HG03139 (cell line): ENCODE measurements at regions not wholly inside any gene's neighbourhood (a gene's known extent, or its start where the extent isn't known, plus 50 kb on each side); places are given as distances from the start of the nearest gene placed in this dataset.
"Not testable (repeated sequence)": the region's sequence is repeated elsewhere in the genome, so short reads cannot be mapped to it uniquely, and the experiment has no call there.

Experiments used
- ATAC-seq: cut with Tn5 transposase; IDR thresholded peaks from one replicate; pipeline ENCODE4 v1.9.1; 2021; ENCODE audit not compliant: unreplicated experiment

DNA sequence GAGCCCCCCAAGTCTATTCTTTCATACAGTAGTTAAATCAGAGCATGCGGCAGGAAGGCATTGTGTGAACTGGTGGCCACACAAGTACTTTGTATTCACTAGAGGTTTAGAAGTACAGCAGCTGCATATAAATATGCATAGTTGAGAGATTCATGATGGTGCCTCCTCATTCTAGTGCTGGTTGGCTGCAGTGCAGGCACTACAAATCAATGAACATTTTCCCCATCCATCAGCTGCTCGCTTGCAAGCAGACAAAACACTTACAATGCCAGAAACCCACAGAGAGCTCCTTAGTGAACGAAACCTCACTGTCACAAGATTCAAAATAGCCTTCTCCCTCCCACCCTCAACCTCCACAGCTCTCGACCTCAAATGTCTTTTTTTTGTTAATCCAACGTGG lies 726.2 kb downstream of the USP25 start:
- no peak for ATAC-seq

DNA sequence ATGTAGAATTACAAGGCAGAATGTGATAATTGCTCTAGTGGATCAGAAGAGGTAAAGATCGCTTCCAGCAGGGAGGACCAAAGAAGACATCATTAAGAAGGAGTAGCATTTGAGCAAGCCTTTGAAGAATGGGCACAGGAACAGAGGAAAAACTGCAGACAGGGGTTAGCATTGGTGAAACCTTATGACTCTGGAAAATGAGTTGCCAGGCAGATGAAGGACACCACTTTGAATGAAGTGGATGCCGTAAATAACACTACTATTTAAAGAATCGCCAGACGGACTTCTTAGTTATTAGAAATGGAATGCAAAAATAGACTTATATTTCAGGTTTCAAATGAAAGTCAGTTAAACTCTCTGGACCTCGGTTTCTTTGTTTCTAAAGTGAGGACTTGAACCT lies 727.7 kb downstream of the USP25 start:
- ATAC-seq: no peak

DNA sequence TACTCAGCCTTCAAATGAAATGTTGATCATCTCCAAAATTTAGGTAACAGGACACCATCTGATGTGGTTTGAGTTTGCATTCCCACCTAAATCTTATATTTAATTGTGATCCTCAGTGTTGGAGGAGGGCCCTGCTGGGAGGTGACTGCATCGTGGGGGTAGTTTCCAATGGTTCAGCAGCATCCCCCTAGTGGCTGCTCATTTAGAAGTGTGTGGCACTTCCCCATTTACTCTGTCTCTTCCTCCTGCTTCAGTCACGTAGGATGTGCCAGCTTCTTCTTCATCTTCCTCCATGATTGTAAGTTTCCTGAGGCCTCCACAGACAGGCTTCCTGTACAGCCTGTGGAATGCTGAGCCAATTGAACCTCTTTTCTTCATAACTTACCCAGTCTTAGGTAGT lies 731.2 kb downstream of the USP25 start:
- no peak for ATAC-seq

DNA sequence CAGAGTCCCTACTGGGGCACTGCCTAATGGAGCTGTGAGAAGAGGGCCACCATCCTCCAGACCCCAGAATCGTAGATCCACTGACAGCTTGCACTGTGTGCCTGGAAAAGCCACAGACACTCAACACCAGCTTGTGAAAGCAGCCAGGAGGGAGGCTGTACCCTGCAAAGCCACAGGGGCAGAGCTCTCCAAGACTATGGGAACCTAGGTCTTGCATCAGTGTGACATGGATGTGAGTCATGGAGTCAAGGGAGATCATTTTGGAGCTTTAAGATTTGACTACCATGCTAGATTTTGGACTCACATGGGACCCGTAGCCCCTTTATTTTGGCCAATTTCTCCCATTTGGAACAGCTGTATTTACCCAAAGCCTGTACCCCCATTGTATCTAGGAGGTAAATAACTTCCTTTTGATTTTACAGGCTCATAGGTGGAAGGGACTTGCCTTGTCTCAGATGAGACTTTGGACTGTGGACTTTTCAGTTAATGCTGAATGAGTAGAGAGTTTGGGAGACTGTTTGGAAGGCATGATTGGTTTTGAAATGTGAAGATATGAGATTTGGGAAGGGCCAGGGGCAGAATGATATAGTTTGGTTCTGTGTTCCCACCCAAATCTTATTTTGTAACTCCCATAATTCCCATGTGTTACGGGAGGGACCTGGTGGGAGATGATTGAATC lies 734.6 kb downstream of the USP25 start:
- not testable (repeated sequence) for ATAC-seq

DNA sequence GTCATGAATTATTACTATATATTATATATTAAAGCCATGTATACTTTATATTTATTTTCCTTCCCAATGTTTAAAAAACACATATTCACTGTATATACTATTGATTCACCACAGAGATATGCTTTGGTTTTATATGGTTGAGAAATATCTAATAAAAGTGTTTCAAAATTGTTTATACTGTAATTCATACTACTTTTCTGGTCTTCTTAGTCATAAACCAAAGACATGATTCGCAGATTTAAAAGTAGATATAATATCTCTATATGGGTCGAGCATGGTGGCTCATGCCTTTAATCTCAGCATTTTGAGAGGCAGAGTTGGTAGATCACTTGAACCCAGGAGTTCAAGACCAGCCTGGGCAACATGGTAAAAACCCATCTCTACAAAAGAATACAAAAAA lies 738.4 kb downstream of the USP25 start:
- no peak for ATAC-seq

DNA sequence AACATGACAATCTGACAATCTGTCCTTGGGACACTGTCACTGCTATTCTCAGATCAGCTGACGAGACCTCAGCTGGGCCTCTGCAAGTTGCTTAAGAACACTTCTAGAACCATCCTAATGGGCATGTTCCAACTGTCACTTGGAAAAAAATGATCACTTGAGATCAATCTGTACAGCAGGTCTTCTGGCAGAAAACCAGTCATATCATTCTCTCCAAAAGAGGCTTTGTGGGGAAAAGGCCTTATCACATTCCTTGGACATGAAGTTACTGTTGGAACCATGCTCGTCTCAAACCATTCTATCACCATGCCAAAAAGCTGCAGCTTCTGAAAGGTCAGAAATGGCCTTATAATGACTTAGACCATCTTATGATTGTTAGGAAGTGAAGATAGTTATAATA lies 744.2 kb downstream of the USP25 start:
- ATAC-seq: no peak

DNA sequence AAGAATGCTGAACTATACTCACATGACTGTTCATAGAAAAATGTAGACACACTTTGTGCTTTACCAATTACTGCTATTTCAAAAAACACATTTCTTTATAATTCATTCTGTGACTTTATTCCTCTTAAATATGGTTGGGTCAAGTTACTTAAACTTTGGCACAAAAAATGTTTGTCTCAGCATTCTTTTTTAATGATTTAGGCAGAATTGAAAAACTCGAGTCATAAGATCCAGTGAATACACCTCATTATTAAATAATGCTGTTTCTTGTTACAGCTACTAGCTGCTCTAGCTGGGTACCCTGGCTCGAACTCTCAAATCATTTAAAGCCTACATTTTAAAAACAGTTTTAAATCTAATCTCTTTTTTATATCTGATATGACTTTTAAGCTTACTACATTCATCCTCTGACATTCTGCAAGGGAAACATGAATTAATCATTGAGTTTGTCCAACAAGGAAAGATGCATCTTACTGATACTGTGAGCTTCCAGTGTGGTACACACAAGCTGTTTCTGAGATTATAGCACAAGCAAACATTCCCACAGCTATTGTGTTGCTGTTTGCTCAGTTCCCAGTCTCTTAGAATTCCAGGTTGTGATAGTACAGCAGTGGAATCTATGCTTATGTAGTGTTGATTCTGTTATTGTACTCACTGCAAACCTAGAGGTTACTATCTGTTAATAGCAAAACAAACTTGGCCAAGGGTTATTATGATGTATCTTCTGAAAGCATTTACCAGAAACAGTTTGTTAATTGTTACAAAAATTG lies 746.5 kb downstream of the USP25 start:
- ATAC-seq: no peak

DNA sequence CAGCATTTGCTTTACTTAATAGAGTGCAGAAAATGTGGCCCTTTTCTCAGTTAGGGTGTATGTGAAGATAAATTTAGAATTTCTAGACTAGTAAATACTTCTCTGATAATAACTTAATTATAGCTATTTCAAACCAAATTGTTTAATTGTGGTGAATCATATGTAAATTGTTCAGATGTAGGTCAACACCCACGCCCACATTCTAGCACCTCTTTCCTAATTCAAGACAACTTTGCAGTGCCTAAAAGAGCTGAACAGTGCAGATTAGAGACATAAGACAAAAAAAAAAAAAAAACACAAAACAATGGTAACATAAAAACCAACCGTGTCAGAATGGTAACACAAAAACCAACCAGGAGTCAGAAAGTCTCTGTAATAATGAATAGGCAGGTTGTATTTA lies 758.3 kb downstream of the USP25 start:
- no peak for ATAC-seq

DNA sequence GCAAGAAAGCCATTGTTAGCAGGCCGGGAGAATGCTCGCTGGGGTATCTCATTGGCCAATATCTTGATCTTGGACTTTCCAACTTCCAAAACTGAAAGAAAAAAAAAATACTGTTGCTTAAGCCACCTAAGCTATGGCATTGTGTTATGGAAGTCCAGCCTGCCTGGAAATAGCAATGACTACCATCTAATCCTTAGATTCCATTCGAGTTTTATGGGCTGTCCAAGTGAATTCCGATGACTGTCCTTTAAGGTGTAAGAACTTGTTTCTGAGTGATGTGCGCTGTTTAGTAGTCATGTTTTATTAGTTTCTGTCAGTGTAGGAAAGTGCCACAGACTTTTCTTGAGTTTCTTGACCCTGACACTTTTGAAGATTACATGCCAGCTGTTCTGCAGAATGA lies 762.6 kb downstream of the USP25 start:
- no peak for ATAC-seq

DNA sequence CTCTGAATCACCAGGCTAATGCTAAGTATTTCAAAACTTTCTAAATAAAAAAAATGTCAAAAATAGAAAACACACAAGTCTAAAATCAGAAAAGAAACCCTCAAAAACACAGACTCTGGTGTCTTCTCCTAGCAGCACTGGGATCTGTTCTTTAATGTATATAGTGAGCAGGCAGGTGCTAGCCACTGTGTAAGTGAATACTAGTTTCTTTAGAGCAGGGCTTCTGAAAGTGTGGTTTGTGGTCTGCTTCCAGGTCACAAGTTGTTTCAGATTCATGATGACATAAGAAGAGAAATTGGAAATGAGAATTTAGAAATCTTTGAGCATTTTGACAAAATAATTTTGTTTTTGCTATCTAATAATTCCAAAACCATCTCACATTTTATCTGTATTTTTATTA lies 763.1 kb downstream of the USP25 start:
- ATAC-seq: no peak

DNA sequence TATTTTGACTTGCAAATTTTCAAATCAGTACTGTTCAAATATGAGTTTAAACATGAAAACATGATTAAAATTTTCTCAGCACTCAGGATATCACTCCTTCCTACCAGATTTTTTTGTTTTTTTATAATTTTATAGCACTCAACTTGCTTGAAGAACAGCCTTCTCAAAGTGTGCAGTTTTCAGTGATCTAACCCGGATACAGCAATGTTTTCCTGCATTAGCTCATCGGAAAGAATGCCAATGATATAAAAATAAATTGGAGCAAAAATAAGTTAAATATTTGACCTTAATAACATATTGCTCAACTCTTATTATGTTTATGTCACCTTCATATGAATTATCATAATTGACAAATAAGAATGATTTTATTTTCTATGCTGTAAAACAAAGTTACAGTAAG lies 766.8 kb downstream of the USP25 start:
- ATAC-seq: no peak

DNA sequence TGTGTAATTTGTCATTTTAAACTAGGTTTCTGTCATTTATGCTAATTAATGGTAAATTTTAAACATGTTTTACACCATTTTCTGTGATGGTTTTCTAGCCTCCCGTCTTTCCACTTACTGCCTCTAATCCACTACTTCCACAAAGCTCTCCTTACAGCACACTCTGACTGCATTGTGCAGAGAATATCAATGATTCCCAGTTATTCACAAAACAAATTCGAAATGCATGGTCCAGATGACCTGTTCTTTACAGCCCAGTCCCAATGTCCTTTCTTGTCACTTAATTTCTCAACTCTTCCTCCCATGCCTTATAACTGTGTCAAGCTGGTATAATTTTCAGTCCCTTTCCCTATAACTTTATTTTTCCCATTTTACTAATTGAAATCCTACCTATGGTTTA lies 770.5 kb downstream of the USP25 start:
- ATAC-seq: no peak

DNA sequence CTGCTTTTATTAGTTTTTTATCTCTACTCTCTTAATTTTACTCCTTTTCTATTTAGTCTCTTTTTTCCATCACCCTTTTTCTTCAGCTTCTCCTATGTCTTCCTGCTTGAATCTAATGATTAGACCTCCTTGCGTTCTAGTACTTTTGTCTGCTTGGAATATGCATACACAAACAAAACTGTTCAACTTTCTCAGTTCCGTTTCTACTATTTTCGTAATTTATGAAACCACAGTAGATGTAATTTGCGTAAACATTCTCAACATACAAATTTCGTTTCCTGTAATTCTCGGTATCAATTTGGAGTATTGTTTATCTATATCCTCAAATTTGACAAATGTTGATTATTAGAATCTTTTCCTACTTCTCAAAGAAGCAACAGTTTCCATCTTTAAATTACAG lies 772.5 kb downstream of the USP25 start:
- ATAC-seq: no peak

DNA sequence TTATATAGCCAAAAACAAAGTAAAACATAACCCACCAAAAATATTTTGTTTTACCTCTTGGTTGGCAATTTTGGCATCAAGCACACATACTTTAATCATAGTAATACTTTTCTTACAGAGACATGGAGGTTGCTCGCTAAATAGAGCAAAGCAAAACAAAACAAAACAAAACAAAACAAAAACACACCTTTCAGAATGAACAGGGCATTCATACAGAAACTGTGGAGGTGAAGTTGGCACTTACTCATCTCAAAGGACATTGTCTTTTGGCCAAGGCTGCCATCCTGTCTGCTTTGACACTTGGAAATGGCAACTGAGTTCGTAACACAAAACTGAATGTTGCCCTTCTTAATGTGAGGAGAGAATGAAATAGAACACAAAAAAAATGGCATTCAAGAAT lies 773.1 kb downstream of the USP25 start:
- ATAC-seq: no peak

DNA sequence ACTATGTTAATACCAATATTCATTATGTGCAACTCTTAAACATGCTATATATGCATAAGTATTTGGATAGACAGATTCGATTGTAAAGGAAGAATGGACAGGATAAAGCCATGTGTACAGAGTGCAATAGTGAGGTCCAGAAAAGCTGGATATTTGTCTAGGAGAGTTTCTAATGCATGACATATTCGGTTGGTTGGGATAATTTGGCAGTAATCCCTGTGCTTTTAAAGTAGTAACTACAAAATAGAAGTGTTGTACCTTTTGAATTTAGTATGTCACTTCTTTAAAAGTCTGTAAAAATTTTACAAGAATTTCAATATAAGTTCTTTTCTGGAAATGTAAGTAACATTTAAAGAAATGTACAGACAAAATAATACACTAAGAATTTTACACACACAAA lies 774.5 kb downstream of the USP25 start:
- no peak for ATAC-seq

DNA sequence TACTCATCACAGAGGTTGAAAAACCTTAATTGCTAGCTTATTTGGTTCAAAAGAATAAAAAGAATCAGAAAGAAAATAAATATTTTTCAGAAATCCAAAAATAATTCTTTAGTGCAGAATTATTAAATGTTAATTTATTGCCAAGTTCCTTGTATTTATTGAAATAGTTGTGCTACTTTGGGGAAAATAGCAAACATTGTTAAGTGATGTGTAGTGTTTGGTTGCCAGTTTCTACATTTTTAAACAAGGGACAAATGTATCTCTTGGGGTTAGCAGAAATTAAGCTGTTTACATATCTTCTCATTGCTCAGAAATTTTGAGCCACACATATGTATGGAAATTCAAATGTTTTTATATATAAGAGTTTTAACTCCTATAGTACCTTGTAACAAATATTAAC lies 775.0 kb downstream of the USP25 start:
- ATAC-seq: no peak

DNA sequence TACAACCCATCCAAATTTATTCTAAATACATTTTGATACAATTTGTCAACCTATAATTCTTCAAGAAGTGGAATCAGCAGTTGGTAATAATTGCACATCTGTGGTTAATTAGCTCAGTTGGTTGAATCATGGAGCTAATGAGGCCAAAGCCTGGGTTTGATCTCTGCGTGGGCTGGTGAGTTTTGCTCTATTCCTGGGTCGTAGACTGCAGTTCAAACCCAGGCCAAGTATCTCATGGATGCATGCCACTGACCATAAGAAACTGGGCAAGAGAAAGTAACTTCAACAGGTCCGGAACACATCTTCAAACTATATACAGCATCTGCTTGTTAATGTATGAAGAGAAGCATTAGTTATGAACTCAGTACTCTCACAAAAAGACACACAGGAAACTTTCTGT lies 779.7 kb downstream of the USP25 start:
- ATAC-seq: no peak

DNA sequence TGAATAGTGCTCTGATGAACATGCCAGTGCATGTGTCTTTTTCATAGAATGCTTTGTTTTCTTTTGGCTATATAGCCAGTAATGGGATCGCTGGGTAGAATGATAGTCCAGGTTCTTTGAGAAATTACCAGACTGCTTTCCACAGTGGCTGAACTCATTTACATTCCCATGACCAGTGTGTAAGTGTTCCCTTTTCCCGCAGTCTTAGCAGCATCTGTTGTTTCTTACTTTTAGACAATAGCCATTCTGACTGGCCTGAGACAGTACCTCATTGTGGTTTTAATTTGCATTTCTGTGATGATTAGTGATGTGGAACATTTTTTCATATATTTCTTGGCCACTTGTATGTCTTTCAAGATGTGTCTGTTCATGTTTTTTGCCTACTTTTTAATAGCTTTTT lies 784.5 kb downstream of the USP25 start:
- no peak for ATAC-seq

DNA sequence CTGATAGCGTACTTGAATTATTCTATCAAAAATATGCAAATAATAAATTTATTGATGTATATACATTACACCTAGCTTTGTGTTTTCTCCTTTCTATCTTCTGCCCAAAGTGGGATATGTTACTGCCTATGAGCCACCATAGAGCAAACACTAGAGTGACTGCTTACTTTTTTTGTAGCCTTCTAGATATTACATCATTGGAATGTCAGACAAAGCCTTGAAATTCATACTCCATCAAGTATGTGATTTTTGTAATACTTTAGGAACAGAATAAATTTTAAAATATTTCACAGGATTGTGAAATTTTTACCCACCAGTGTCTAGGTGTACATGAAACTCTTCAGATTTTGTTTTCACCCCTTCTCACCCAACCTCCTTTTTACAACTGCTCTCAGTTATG lies 787.6 kb downstream of the USP25 start:
- no peak for ATAC-seq

DNA sequence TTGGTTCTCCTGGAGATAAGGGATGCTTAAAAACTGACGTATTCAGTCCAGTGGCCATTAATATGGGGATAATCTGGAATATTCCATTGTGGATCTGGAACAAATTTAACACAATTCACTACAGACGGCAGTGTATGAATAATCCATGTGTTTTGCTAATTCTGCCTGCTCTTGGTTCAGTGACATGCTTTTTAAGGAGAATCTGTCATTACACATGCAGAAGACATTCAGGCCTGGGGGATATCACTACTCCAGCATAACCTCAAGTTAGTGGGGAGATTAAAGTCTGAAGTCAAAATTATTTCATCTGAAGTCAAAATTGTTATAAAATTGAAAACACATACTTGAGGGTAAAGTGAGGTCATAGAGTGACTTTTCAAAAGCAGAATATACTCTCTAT lies 789.3 kb downstream of the USP25 start:
- no peak for ATAC-seq

DNA sequence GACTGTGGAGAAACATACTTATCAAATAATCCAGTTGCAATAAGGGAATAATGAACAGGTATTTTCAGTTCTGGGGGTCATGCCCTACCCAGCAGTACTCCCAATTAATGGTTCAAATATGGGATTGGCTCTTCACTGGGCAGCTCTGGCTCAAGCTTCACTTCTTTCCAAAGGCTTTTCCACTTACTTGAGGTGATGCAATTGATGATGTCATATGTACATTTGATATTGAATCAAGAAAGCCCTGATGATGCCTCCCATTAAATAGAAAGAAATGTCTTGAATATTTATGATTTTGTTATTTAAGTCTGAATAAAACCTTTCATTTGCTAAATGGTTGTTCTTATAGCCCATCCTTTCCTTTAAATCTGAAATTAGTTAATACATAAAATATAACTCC lies 789.9 kb downstream of the USP25 start:
- no peak for ATAC-seq

DNA sequence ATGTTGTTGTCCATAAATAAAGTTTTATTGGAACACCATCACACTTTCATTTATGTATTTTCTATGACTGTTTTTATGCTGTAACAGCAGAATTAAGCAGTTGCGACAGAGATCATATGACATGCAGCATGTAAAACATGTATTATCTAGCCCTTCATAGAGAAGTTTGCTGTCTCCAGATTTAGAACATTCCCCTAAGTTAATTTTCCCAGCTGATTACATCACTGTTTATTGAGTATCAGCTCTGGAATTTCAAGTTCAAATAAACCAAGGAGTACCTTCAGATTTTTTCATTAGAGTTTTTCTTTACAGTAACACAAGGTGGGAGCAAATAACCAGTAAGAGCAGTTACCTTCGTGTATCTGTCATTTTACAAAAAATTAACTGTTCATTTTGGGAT lies 792.8 kb downstream of the USP25 start:
- no peak for ATAC-seq

DNA sequence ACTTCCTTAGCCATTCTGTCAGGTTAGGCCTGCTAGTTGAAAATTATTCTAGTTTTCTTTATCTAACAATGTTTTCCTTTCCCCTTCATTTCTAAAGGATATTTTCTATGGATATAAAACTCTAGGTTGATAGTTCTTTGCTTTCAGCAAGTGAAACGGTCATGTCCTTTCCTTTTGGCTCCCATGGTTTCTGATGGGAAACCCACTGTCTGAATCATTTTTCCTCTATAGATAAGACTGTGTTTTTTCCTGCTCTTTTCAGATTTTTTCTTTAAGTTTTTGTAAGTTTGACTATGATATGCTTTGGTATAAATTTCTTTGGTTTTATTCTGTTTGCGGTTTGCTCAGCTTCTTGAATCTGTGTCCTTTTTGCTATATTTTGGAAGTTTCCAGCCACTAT lies 800.9 kb downstream of the USP25 start:
- no peak for ATAC-seq
